ENCODE measurements at regions not wholly inside any gene's neighbourhood (a gene's known extent, or its start where the extent isn't known, plus 50 kb on each side); places are given as distances from the start of the nearest gene placed in this dataset.
"Not testable (repeated sequence)": the region's sequence is repeated elsewhere in the genome, so short reads cannot be mapped to it uniquely, and the experiment has no call there.

DNA sequence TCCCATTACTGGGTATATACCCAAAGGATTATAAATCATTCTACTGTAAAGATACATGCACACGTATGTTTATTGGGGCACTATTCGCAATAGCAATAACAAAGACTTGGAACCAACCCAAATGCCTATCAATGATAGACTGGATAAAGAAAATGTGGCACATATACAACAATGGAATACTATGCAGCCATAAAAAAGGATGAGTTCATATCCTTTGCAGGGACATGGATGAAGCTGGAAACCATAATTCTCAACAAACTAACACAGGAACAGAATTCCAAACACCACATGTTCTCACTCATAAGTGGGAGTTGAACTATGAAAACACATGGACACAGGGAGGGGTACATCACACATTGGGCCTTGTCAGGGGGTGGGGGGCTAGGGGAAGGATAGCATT, 453.0 kb upstream of the FANCL start:
- TF ChIP-seq ARNT (IDR thresholded peaks at IDR 0.05); BHLHE40 (IDR thresholded peaks at IDR 0.05; ENCODE audit: borderline replicate concordance); HDGF (IDR thresholded peaks at IDR 0.05; ENCODE audit: borderline replicate concordance); L3MBTL2 (conservative IDR thresholded peaks at IDR 0.05); ZNF384 (IDR thresholded peaks at IDR 0.05); ELF4 (IDR thresholded peaks at IDR 0.05); FOXM1 (IDR thresholded peaks at IDR 0.05; ENCODE audit: borderline replicate concordance); NFRKB (IDR thresholded peaks at IDR 0.05): not testable (repeated sequence)

All from HEK293T (cell line).